ENCODE measurements at regions not wholly inside any gene's neighbourhood (a gene's known extent, or its start where the extent isn't known, plus 50 kb on each side); places are given as distances from the start of the nearest gene placed in this dataset.

- POLR2A ChIA-PET = no interaction called here
- no peak for DNase-seq (ENCODE audit: extremely low spot score)
- CTCF ChIA-PET = no interaction called here
- no peak for TF ChIP-seq NFRKB (IDR thresholded peaks at IDR 0.05)
These were observed 105.5 kb upstream of the ZNF217 start for GRCh38 chr20:53699085-53699674.

GRCh38 chr20:53698371-53698978 lies 104.8 kb upstream of the ZNF217 start:
- no peak for DNase-seq (ENCODE audit: extremely low spot score)
- POLR2A ChIA-PET = no interaction called here
- TF ChIP-seq FOXK2 (IDR thresholded peaks at IDR 0.05) = no peak
- no peak for TF ChIP-seq L3MBTL2 (conservative IDR thresholded peaks at IDR 0.05)
- TF ChIP-seq SUZ12 (IDR thresholded peaks at IDR 0.05) = no peak
- TF ChIP-seq SP1 (IDR thresholded peaks at IDR 0.05) = no peak
- TF ChIP-seq LEF1 (IDR thresholded peaks at IDR 0.05; ENCODE audit: borderline replicate concordance) = no peak
- TF ChIP-seq PKNOX1 (IDR thresholded peaks at IDR 0.05) = no peak
- TF ChIP-seq ZNF384 (IDR thresholded peaks at IDR 0.05) = no peak
- TF ChIP-seq FOXA1 (IDR thresholded peaks at IDR 0.05) = no peak
- CTCF ChIA-PET = no interaction called here

- TF ChIP-seq BHLHE40 (IDR thresholded peaks at IDR 0.05; ENCODE audit: borderline replicate concordance) (no peak), ZNF384 (IDR thresholded peaks at IDR 0.05) (no peak), ELF4 (IDR thresholded peaks at IDR 0.05) (no peak), ARNT (IDR thresholded peaks at IDR 0.05) (no peak), CTBP1 (IDR thresholded peaks at IDR 0.05; ENCODE audit: borderline replicate concordance) (no peak), HDGF (IDR thresholded peaks at IDR 0.05; ENCODE audit: borderline replicate concordance) (no peak), L3MBTL2 (conservative IDR thresholded peaks at IDR 0.05) (no peak), SUZ12 (IDR thresholded peaks at IDR 0.05) (no peak), SP1 (IDR thresholded peaks at IDR 0.05) (no peak), NFRKB (IDR thresholded peaks at IDR 0.05) (no peak), TARDBP (IDR thresholded peaks at IDR 0.05) (no peak), FOXK2 (IDR thresholded peaks at IDR 0.05) (no peak), PKNOX1 (IDR thresholded peaks at IDR 0.05) (no peak), FOXM1 (IDR thresholded peaks at IDR 0.05; ENCODE audit: borderline replicate concordance) (no peak), FOXA1 (IDR thresholded peaks at IDR 0.05) (no peak), LEF1 (IDR thresholded peaks at IDR 0.05; ENCODE audit: borderline replicate concordance) (no peak)
- CTCF ChIA-PET = no interaction called here
- POLR2A ChIA-PET = no interaction called here
- DNase-seq (ENCODE audit: extremely low spot score) = no peak
These were observed 102.3 kb upstream of the ZNF217 start for GRCh38 chr20:53695797-53696527.

- no peak for DNase-seq (ENCODE audit: extremely low spot score)
- ChIA-PET POLR2A (no interaction called here), CTCF (no interaction called here)
- no peak for TF ChIP-seq NFRKB (IDR thresholded peaks at IDR 0.05)
- no peak for TF ChIP-seq BHLHE40 (IDR thresholded peaks at IDR 0.05; ENCODE audit: borderline replicate concordance)
- no peak for TF ChIP-seq FOXK2 (IDR thresholded peaks at IDR 0.05)
- TF ChIP-seq ZNF384 (IDR thresholded peaks at IDR 0.05) = no peak
- no peak for TF ChIP-seq PKNOX1 (IDR thresholded peaks at IDR 0.05)
- no peak for TF ChIP-seq SUZ12 (IDR thresholded peaks at IDR 0.05)
- TF ChIP-seq FOXA1 (IDR thresholded peaks at IDR 0.05) = no peak
- no peak for TF ChIP-seq SP1 (IDR thresholded peaks at IDR 0.05)
- no peak for TF ChIP-seq TARDBP (IDR thresholded peaks at IDR 0.05)
- TF ChIP-seq L3MBTL2 (conservative IDR thresholded peaks at IDR 0.05) = no peak
- no peak for TF ChIP-seq CTBP1 (IDR thresholded peaks at IDR 0.05; ENCODE audit: borderline replicate concordance)
- TF ChIP-seq LEF1 (IDR thresholded peaks at IDR 0.05; ENCODE audit: borderline replicate concordance) = no peak
- no peak for TF ChIP-seq ARNT (IDR thresholded peaks at IDR 0.05)
- no peak for TF ChIP-seq HDGF (IDR thresholded peaks at IDR 0.05; ENCODE audit: borderline replicate concordance)
- no peak for TF ChIP-seq ELF4 (IDR thresholded peaks at IDR 0.05)
These were observed 99.7 kb upstream of the ZNF217 start for GRCh38 chr20:53693262-53693871.

- ChIA-PET POLR2A (no interaction called here), CTCF (no interaction called here)
- TF ChIP-seq TARDBP (IDR thresholded peaks at IDR 0.05) = no peak
- no peak for TF ChIP-seq SUZ12 (IDR thresholded peaks at IDR 0.05)
- no peak for TF ChIP-seq NFRKB (IDR thresholded peaks at IDR 0.05)
- TF ChIP-seq SP1 (IDR thresholded peaks at IDR 0.05) = no peak
- no peak for TF ChIP-seq FOXK2 (IDR thresholded peaks at IDR 0.05)
- no peak for TF ChIP-seq ZNF384 (IDR thresholded peaks at IDR 0.05)
- no peak for TF ChIP-seq BHLHE40 (IDR thresholded peaks at IDR 0.05; ENCODE audit: borderline replicate concordance)
- no peak for TF ChIP-seq ARNT (IDR thresholded peaks at IDR 0.05)
- no peak for TF ChIP-seq LEF1 (IDR thresholded peaks at IDR 0.05; ENCODE audit: borderline replicate concordance)
- no peak for DNase-seq (ENCODE audit: extremely low spot score)
These were observed 98.9 kb upstream of the ZNF217 start for GRCh38 chr20:53692465-53693067.

- CTCF ChIA-PET = no interaction called here
- no peak for TF ChIP-seq NFRKB (IDR thresholded peaks at IDR 0.05)
- no peak for TF ChIP-seq CTBP1 (IDR thresholded peaks at IDR 0.05; ENCODE audit: borderline replicate concordance)
- no peak for TF ChIP-seq BHLHE40 (IDR thresholded peaks at IDR 0.05; ENCODE audit: borderline replicate concordance)
- no peak for TF ChIP-seq FOXM1 (IDR thresholded peaks at IDR 0.05; ENCODE audit: borderline replicate concordance)
- TF ChIP-seq ARNT (IDR thresholded peaks at IDR 0.05) = no peak
- TF ChIP-seq TARDBP (IDR thresholded peaks at IDR 0.05) = no peak
- POLR2A ChIA-PET = no interaction called here
- DNase-seq (ENCODE audit: extremely low spot score) = no peak
These were observed 98.2 kb upstream of the ZNF217 start for GRCh38 chr20:53691811-53692192.
